ENCODE measurements at regions not wholly inside any gene's neighbourhood (a gene's known extent, or its start where the extent isn't known, plus 50 kb on each side); places are given as distances from the start of the nearest gene placed in this dataset.

- H3K4me3 Mint-ChIP-seq (ENCODE audit: unreplicated experiment) = peak overlapping the region; percentile 64
- Histone ChIP-seq H3K9me3 (no peaks in the 10 kb centered on the region), H3K27me3 (replicated peaks; ENCODE audit: control insufficient read depth, insufficient read depth, low read length) (no peaks in the 10 kb centered on the region), H3K4me1 (peaks cover 7% of the 10 kb centered on the region), H3K4me3 (ENCODE audit: low read depth, low read length) (no peak overlapping the region), H3K36me3 (ENCODE audit: control insufficient read depth, insufficient read depth, low read length) (no peaks in the 10 kb centered on the region)
- ChIA-PET CTCF (interaction anchor here (0.5 to 1.2 kb wide), 7 partner anchors 9 to 103 kb away, joined by 3 to 37 read pairs (median 5); no protein-coding TSS in a partner anchor), POLR2A (no interaction called here)
- H3K27ac Mint-ChIP-seq (ENCODE audit: unreplicated experiment) = peak overlapping the region; percentile 42
- TF ChIP-seq CTCF (IDR thresholded peaks at IDR 0.05; ENCODE audit: insufficient read depth in 1 of 2, low read depth in 1 of 2, low read length in 1 of 2, severe bottlenecking in 1 of 2, unreplicated experiment in 1 of 2) = peak; percentile 55 to 59
- peak; percentile 83 to 87 for DNase-seq
- H3K9me3 Mint-ChIP-seq (ENCODE audit: unreplicated experiment) = no peaks in the 10 kb centered on the region
- H3K27me3 Mint-ChIP-seq (ENCODE audit: insufficient read depth, unreplicated experiment) = peaks cover 3% of the 10 kb centered on the region
- no peaks in the 10 kb centered on the region for H3K36me3 Mint-ChIP-seq (ENCODE audit: insufficient read depth, unreplicated experiment)
- H3K4me1 Mint-ChIP-seq (ENCODE audit: low read depth, unreplicated experiment) = peaks cover 7% of the 10 kb centered on the region
- intact Hi-C loops (cut with micrococcal nuclease; ENCODE audit: unreplicated experiment) = loop anchor here (1.0 to 2.0 kb wide), 4 partner anchors 46 to 573 kb away; no protein-coding TSS in a partner anchor
- no TSS peak for BruUV-seq (replicated peaks)
Observed at GRCh38 chr4:122003335-122003734, 51.5 kb upstream of the TRPC3 start.
